ENCODE measurements at regions not wholly inside any gene's neighbourhood (a gene's known extent, or its start where the extent isn't known, plus 50 kb on each side); places are given as distances from the start of the nearest gene placed in this dataset.
"Not testable (repeated sequence)": the region's sequence is repeated elsewhere in the genome, so short reads cannot be mapped to it uniquely, and the experiment has no call there.

- Histone ChIP-seq H3K36me3 (ENCODE audit: control insufficient read depth, insufficient read depth, low read length) (no peaks in the 10 kb centered on the region), H3K4me3 (ENCODE audit: low read depth, low read length) (no peak overlapping the region), H3K27me3 (ENCODE audit: control insufficient read depth, insufficient read depth, low read length) (no peaks in the 10 kb centered on the region)
- ChIA-PET CTCF (no interaction called here), POLR2A (no interaction called here)
- DNase-seq (ENCODE audit: low read depth): no peak
- TF ChIP-seq CTCF (IDR thresholded peaks at IDR 0.05; ENCODE audit: insufficient read depth, low read depth, low read length): no peak
Measured at GRCh38 chr16:76681296-76681695, 404.1 kb downstream of the CNTNAP4 start.

- ChIA-PET POLR2A (no interaction called here), CTCF (no interaction called here)
- no peak for TF ChIP-seq CTCF (IDR thresholded peaks at IDR 0.05; ENCODE audit: insufficient read depth, low read depth, low read length)
- DNase-seq (ENCODE audit: low read depth): no peak
- Histone ChIP-seq H3K4me3 (ENCODE audit: low read depth, low read length) (no peak overlapping the region), H3K36me3 (ENCODE audit: control insufficient read depth, insufficient read depth, low read length) (no peaks in the 10 kb centered on the region), H3K27me3 (ENCODE audit: control insufficient read depth, insufficient read depth, low read length) (no peaks in the 10 kb centered on the region)
Measured at GRCh38 chr16:76683051-76683450, 405.9 kb downstream of the CNTNAP4 start.

- TF ChIP-seq CTCF (IDR thresholded peaks at IDR 0.05; ENCODE audit: insufficient read depth, low read depth, low read length): no peak
- CTCF ChIA-PET: no interaction called here
- Histone ChIP-seq H3K4me3 (ENCODE audit: low read depth, low read length) (no peak overlapping the region), H3K27me3 (ENCODE audit: control insufficient read depth, insufficient read depth, low read length) (no peaks in the 10 kb centered on the region), H3K36me3 (ENCODE audit: control insufficient read depth, insufficient read depth, low read length) (no peaks in the 10 kb centered on the region)
- DNase-seq (ENCODE audit: low read depth): no peak
- POLR2A ChIA-PET: no interaction called here
Measured at GRCh38 chr16:76696876-76697275, 419.7 kb downstream of the CNTNAP4 start.

- Histone ChIP-seq H3K36me3 (ENCODE audit: control insufficient read depth, insufficient read depth, low read length) (no peaks in the 10 kb centered on the region), H3K27me3 (ENCODE audit: control insufficient read depth, insufficient read depth, low read length) (no peaks in the 10 kb centered on the region), H3K4me3 (ENCODE audit: low read depth, low read length) (no peak overlapping the region)
- no peak for TF ChIP-seq CTCF (IDR thresholded peaks at IDR 0.05; ENCODE audit: insufficient read depth, low read depth, low read length)
- ChIA-PET CTCF (no interaction called here), POLR2A (no interaction called here)
- no peak for DNase-seq (ENCODE audit: low read depth)
Measured at GRCh38 chr16:76705892-76706291, 428.7 kb downstream of the CNTNAP4 start.

GRCh38 chr16:76713191-76713590 lies 436.0 kb downstream of the CNTNAP4 start:
- Histone ChIP-seq H3K27me3 (ENCODE audit: control insufficient read depth, insufficient read depth, low read length) (no peaks in the 10 kb centered on the region), H3K36me3 (ENCODE audit: control insufficient read depth, insufficient read depth, low read length) (no peaks in the 10 kb centered on the region), H3K4me3 (ENCODE audit: low read depth, low read length) (no peak overlapping the region)
- DNase-seq (ENCODE audit: low read depth): no peak
- ChIA-PET CTCF (no interaction called here), POLR2A (no interaction called here)
- no peak for TF ChIP-seq CTCF (IDR thresholded peaks at IDR 0.05; ENCODE audit: insufficient read depth, low read depth, low read length)

- H3K36me3 ChIP-seq (ENCODE audit: control insufficient read depth, insufficient read depth, low read length); H3K4me3 ChIP-seq (ENCODE audit: low read depth, low read length); POLR2A ChIA-PET; DNase-seq (ENCODE audit: low read depth); H3K27me3 ChIP-seq (ENCODE audit: control insufficient read depth, insufficient read depth, low read length); CTCF ChIA-PET: not testable (repeated sequence)
Measured at GRCh38 chr16:76716251-76716650, 439.1 kb downstream of the CNTNAP4 start.

Data from BJ (cell line).